Body of pancreas (tissue), 4 donors: ENCODE measurements at regions not wholly inside any gene's neighbourhood (a gene's known extent, or its start where the extent isn't known, plus 50 kb on each side); places are given as distances from the start of the nearest gene placed in this dataset.

Experiments
- CTCF ChIP-seq, 7 experiments: fragments of 450-650 bp in 4 of 7; fragments of 200-600 bp in 3 of 7; sonication (generic) in 3 of 7; IDR thresholded peaks; one replicate each; pipeline ENCODE4 v1.5.1; 2016 to 2019; ENCODE audit warnings: antibody characterized with exemption in 7 of 7
- POLR2A ChIP-seq, 3 donors: fragments of 450-650 bp; IDR thresholded peaks; one replicate each; pipeline ENCODE4 v1.6.1; 2016; ENCODE audit warnings: antibody characterized with exemption in 3 of 3, mild to moderate bottlenecking in 2 of 3

GRCh38 chr4:177255359-177255758 lies 54.3 kb upstream of the NEIL3 start:
- TF ChIP-seq CTCF (IDR thresholded peaks at IDR 0.05) (no peak), POLR2A (IDR thresholded peaks at IDR 0.05) (no peak)
